Right atrium auricular region (tissue), 2 donors: ENCODE measurements at regions not wholly inside any gene's neighbourhood (a gene's known extent, or its start where the extent isn't known, plus 50 kb on each side); places are given as distances from the start of the nearest gene placed in this dataset.
"Not testable (repeated sequence)": the region's sequence is repeated elsewhere in the genome, so short reads cannot be mapped to it uniquely, and the experiment has no call there.

Experiments used
- DNase-seq: peaks from one replicate; pipeline ENCODE4 v3.0.0-alpha.2; 2019; ENCODE audit warnings: low spot score
- H3K27ac ChIP-seq, 2 donors: fragments of 200-600 bp; sonication (generic); 1 replicate in 1 of 2; 2 replicates in 1 of 2; pipeline ENCODE4 v1.5.1; 2016 to 2019
- H3K27me3 ChIP-seq, 2 donors: fragments of 200-600 bp; sonication (generic); one replicate each; pipeline versions ENCODE4 v1.5.1 to v1.6.0; 2017 to 2019
- H3K36me3 ChIP-seq: fragments of 200-600 bp; sonication (generic); one replicate; pipeline ENCODE4 v1.5.1; 2016
- H3K4me1 ChIP-seq, 2 donors: fragments of 200-600 bp; sonication (generic); one replicate each; pipeline versions ENCODE4 v1.5.1 to v1.6.0; 2017 to 2019
- H3K4me3 ChIP-seq, 2 donors: fragments of 200-600 bp; sonication (generic); 1 replicate in 1 of 2; 2 replicates in 1 of 2; pipeline ENCODE4 v1.5.1; 2017 to 2019; ENCODE audit warnings: mild to moderate bottlenecking in 1 of 2, moderate library complexity in 1 of 2
- H3K9me3 ChIP-seq, 2 donors: fragments of 200-600 bp; sonication (generic); one replicate each; pipeline ENCODE4 v1.5.1; 2019
- CTCF ChIP-seq, 2 donors: fragments of 200-600 bp; sonication (generic); IDR thresholded peaks; one replicate each; pipeline ENCODE4 v1.5.1; 2019; ENCODE audit warnings: antibody characterized with exemption in 2 of 2

- Histone ChIP-seq H3K4me3 (no peak overlapping the region), H3K9me3 (no peaks in the 10 kb centered on the region), H3K4me1 (no peaks in the 10 kb centered on the region), H3K27me3 (no peaks in the 10 kb centered on the region), H3K27ac (no peak overlapping the region), H3K36me3 (no peaks in the 10 kb centered on the region)
- TF ChIP-seq CTCF (IDR thresholded peaks at IDR 0.05): no peak
- DNase-seq: no peak
These were observed 73.1 kb upstream of the GAS1 start for GRCh38 chr9:87020169-87020950.

GRCh38 chr9:87022178-87022577 lies 74.9 kb upstream of the GAS1 start:
- Histone ChIP-seq H3K36me3 (no peaks in the 10 kb centered on the region), H3K27me3 (no peaks in the 10 kb centered on the region), H3K4me3 (no peak overlapping the region), H3K27ac (no peak overlapping the region), H3K4me1 (no peaks in the 10 kb centered on the region), H3K9me3 (no peaks in the 10 kb centered on the region)
- DNase-seq: no peak
- TF ChIP-seq CTCF (IDR thresholded peaks at IDR 0.05): no peak

DNA sequence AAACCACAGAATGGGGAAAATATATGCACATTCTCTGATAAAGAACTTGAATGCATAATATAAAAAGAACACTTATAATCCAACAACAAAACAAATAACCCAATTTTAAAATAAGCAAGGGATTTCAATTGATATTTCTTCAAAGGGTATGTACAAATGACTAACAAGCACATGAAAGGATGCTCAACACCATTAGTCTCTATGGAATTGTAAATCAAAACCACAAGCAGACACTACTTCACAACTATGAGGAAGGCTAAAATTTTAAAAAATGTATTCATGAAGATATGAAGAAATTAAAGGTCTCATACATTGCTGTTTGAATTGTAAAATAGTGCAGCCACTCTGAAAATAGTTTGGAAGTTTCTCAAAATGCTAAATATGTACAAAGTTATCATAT lies 78.9 kb upstream of the GAS1 start:
- Histone ChIP-seq H3K27ac (no peak overlapping the region), H3K9me3 (no peaks in the 10 kb centered on the region), H3K36me3 (no peaks in the 10 kb centered on the region), H3K27me3 (no peaks in the 10 kb centered on the region), H3K4me3 (no peak overlapping the region), H3K4me1 (no peaks in the 10 kb centered on the region)
- DNase-seq: no peak
- TF ChIP-seq CTCF (IDR thresholded peaks at IDR 0.05): no peak

DNA sequence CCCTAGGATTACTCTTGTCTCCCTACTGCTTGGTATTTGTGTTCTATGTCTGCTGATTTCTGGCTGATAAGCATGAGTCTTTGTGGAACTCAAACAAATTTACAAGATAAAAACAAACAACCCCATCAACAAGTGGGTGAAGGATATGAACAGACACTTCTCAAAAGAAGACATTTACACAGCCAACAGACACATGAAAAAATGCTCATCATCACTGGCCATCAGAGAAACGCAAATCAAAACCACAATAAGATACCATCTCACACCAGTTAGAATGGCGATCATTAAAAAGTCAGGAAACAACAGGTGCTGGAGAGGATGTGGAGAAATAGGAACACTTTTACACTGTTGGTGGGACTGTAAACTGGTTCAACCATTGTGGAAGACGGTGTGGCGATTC lies 81.5 kb upstream of the GAS1 start:
- not testable (repeated sequence) for H3K27ac ChIP-seq, H3K36me3 ChIP-seq, H3K4me1 ChIP-seq, H3K27me3 ChIP-seq, H3K4me3 ChIP-seq, H3K9me3 ChIP-seq, DNase-seq

- H3K9me3 ChIP-seq: no peaks in the 10 kb centered on the region
- no peaks in the 10 kb centered on the region for H3K4me1 ChIP-seq
- DNase-seq: no peak
- no peak overlapping the region for H3K4me3 ChIP-seq
- H3K27me3 ChIP-seq: no peaks in the 10 kb centered on the region
- TF ChIP-seq CTCF (IDR thresholded peaks at IDR 0.05): no peak
- no peak overlapping the region for H3K27ac ChIP-seq
- no peaks in the 10 kb centered on the region for H3K36me3 ChIP-seq
These were observed 82.6 kb upstream of the GAS1 start for GRCh38 chr9:87029905-87030304.

DNA sequence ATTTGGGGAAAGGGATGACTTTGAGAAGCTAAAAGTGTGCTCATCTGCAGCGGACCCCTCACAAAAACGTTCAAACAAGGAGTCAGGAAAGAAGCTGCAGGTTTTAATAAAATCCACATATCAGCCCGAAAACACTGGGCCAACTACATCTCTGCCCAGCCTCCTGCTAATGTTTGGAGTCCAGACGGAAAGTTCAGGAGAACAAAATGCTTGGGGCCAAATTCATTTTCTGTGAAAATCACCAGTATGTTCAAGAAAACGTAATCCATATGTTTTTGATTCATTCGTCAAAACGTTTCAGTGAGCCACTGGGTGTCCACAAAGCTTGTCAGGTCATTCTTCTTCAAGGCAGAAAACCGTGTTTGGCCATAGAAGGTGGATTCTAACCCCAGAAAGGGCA lies 87.5 kb upstream of the GAS1 start:
- peak overlapping the region in 1 of 2 donors; percentile 40 for H3K27ac ChIP-seq
- no peak overlapping the region for H3K4me3 ChIP-seq
- H3K27me3 ChIP-seq: no peaks in the 10 kb centered on the region
- no peaks in the 10 kb centered on the region for H3K4me1 ChIP-seq
- TF ChIP-seq CTCF (IDR thresholded peaks at IDR 0.05): no peak
- DNase-seq: no peak
- H3K36me3 ChIP-seq: no peaks in the 10 kb centered on the region
- no peaks in the 10 kb centered on the region for H3K9me3 ChIP-seq
